ENCODE measurements at regions not wholly inside any gene's neighbourhood (a gene's known extent, or its start where the extent isn't known, plus 50 kb on each side); places are given as distances from the start of the nearest gene placed in this dataset.

DNA sequence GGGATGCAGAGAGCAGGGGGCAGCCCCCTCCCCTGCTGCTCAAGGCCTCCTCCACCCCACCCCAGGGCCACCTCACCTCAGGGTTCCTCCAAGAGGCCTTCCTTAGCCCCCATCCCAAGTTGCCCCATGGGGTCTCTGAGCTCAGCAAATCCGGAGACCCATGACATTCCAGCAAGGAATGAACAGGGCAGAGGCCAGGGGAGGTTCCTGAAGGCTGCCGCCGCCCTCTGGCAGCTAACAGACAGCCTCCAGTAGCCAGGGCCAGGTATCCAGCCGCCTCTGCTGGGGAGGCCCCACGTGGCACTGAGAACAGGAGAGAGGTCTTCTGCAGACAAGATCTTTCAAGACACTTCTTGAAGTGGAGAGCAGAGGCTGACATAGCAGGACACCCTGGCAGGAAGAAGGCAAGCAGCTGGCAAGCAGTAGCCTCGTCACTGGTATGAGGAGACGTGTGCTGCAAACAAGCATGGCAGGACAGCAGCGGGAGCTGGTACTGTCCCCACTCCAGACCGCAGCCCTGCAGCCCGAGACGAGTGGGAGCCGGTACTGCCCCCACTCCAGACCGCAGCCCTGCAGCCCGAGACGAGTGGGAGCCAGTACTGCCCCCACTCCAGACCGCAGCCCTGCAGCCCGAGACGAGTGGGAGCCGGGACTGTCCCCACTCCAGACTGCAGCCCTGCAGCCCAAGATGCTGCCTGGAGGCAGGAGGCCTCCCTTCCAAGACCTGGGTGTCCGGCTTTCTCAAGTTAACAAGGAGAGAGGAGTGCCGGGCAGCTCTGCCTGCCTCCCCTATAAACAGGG lies 190.6 kb downstream of the IGLL1 start:
- H3K4me3 Mint-ChIP-seq (ENCODE audit: low read depth), result no peak overlapping the region
- no peak for DNase-seq (ENCODE audit: low spot score, unreplicated experiment)
- TF ChIP-seq CTCF (IDR thresholded peaks at IDR 0.05; ENCODE audit: unreplicated experiment), result no peak
- H3K27ac Mint-ChIP-seq, result no peak overlapping the region
- no peaks in the 10 kb centered on the region for H3K9me3 Mint-ChIP-seq (ENCODE audit: low read depth)
- peaks cover 3% of the 10 kb centered on the region for H3K36me3 Mint-ChIP-seq (ENCODE audit: insufficient read depth)
- H3K27me3 Mint-ChIP-seq, result no peaks in the 10 kb centered on the region
- H3K4me1 Mint-ChIP-seq (ENCODE audit: low read depth), result peaks cover 6% of the 10 kb centered on the region

DNA sequence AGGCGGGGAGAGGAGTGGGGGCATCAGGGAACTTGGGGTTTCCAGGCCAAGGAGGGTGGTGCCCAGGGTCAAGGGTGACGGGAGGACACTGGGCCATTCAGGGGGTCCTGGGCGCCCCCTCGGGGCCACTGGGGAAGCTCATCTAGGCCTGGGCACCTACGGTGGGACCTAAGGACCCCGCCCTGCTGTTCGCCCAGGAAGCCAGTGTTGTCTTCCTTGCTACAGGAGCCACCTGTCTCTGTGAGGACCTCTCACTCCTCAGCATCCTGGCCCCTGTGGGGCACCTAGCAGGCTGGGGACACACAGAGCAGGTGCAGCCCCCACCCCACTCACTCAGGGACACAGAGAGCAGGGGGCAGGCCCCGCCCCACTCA lies 191.6 kb downstream of the IGLL1 start:
- Mint-ChIP-seq H3K4me1 (ENCODE audit: low read depth) (peaks cover 8% of the 10 kb centered on the region), H3K27me3 (no peaks in the 10 kb centered on the region), H3K27ac (no peak overlapping the region), H3K4me3 (ENCODE audit: low read depth) (no peak overlapping the region), H3K9me3 (ENCODE audit: low read depth) (no peaks in the 10 kb centered on the region), H3K36me3 (ENCODE audit: insufficient read depth) (peaks cover 3% of the 10 kb centered on the region)
- TF ChIP-seq CTCF (IDR thresholded peaks at IDR 0.05; ENCODE audit: unreplicated experiment), result no peak
- DNase-seq (ENCODE audit: low spot score, unreplicated experiment), result no peak

DNA sequence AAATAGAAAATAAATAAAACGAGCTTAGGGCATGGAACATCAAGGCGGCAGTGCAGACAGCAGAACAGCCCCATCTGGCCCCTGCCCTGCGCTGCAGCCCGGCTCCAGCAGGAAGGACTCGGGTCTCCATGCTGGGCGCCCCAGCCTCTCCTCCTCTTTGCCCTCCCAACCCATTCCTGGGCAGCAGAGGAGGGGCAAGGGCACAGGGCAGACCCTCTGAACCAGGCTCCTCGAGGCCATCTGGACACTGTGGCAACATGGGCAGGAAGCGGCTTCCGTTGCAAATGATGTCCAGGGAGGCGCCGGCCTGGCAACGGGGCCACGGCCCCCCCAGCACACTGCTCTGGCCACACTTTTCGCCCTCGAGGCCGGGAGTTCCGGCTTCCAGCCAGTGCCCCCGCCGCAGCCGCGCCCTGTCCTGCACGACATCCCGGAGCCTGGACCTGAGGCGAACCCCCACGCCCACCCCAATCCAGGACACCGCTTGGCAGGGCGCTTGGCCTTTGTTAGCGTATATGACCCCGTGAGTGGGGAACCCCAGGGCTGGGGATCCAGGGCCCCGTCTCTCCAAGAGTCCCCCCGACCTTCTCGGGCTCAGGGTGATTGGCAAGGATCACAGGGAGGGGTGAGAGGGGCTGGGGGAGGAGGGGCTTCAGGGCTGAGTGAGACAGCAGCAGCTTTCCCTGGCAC lies 192.1 kb downstream of the IGLL1 start:
- Mint-ChIP-seq H3K9me3 (ENCODE audit: low read depth) (no peaks in the 10 kb centered on the region), H3K36me3 (ENCODE audit: insufficient read depth) (peaks cover 3% of the 10 kb centered on the region), H3K27ac (no peak overlapping the region), H3K4me3 (ENCODE audit: low read depth) (no peak overlapping the region), H3K27me3 (peaks cover 2% of the 10 kb centered on the region), H3K4me1 (ENCODE audit: low read depth) (peaks cover 11% of the 10 kb centered on the region)
- no peak for TF ChIP-seq CTCF (IDR thresholded peaks at IDR 0.05; ENCODE audit: unreplicated experiment)
- no peak for DNase-seq (ENCODE audit: low spot score, unreplicated experiment)

DNA sequence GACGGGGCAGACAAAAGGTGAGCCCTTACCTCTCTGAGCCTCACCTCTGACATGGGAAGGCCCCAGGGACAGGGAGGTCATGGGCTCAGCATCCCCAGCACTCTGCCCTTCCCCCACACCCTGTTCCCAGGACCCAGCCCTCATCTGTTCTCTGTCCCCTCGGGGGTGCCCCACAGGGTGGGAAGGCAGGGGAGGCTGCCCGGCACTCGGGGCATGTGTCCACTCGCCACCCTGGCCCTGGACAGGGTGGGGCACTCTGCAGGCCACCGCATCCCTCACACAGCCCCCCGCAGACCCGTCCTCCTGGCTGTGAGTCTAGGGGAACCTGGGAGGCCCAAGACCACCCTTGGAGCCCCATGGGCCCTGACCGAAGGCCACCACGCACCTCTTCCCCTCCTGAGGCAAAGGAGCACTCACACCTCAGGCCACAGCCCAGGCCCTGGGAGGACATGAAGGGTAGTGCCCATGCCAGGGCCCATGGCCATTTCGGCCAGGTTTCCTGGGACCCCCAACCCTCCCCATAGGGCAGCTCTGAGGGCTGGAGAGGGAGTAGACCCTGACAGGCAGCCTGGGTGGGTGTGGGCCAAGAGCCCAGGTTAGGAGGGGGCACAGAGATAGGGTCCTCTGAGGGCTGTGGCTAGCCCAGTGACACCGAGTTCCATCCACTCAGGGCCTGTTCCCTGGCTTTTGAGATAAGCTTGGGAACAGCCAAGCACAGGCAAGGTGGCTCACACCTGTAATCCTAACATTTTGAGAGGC lies 193.1 kb downstream of the IGLL1 start:
- Mint-ChIP-seq H3K27ac (peak overlapping the region; percentile 56), H3K9me3 (ENCODE audit: low read depth) (no peaks in the 10 kb centered on the region), H3K4me1 (ENCODE audit: low read depth) (peaks cover 11% of the 10 kb centered on the region), H3K36me3 (ENCODE audit: insufficient read depth) (peaks cover 3% of the 10 kb centered on the region), H3K27me3 (peaks cover 2% of the 10 kb centered on the region), H3K4me3 (ENCODE audit: low read depth) (no peak overlapping the region)
- no peak for DNase-seq (ENCODE audit: low spot score, unreplicated experiment)
- no peak for TF ChIP-seq CTCF (IDR thresholded peaks at IDR 0.05; ENCODE audit: unreplicated experiment)

Data from progenitor cell of endocrine pancreas (in vitro differentiated cells).